ENCODE measurements at regions not wholly inside any gene's neighbourhood (a gene's known extent, or its start where the extent isn't known, plus 50 kb on each side); places are given as distances from the start of the nearest gene placed in this dataset.

- no peak for DNase-seq (ENCODE audit: low read depth, low spot score)
- Mint-ChIP-seq H3K4me1 (no peaks in the 10 kb centered on the region), H3K27me3 (ENCODE audit: low read depth) (no peaks in the 10 kb centered on the region), H3K27ac (ENCODE audit: unreplicated experiment) (no peak overlapping the region), H3K4me3 (no peak overlapping the region), H3K36me3 (ENCODE audit: low read depth) (no peaks in the 10 kb centered on the region), H3K9me3 (no peaks in the 10 kb centered on the region)
- TF ChIP-seq CTCF (conservative IDR thresholded peaks at IDR 0.05), result no peak
Measured at GRCh38 chr2:21740484-21740883, 616.7 kb downstream of the TDRD15 start.

GRCh38 chr2:21746499-21746898 is 622.7 kb downstream of the TDRD15 start:
- TF ChIP-seq CTCF (conservative IDR thresholded peaks at IDR 0.05), result no peak
- Mint-ChIP-seq H3K9me3 (peaks cover 5% of the 10 kb centered on the region), H3K27ac (ENCODE audit: unreplicated experiment) (no peak overlapping the region), H3K4me1 (no peaks in the 10 kb centered on the region), H3K27me3 (ENCODE audit: low read depth) (no peaks in the 10 kb centered on the region), H3K36me3 (ENCODE audit: low read depth) (no peaks in the 10 kb centered on the region), H3K4me3 (no peak overlapping the region)
- no peak for DNase-seq (ENCODE audit: low read depth, low spot score)

GRCh38 chr2:21748501-21748900 is 624.7 kb downstream of the TDRD15 start:
- no peaks in the 10 kb centered on the region for H3K4me1 Mint-ChIP-seq
- H3K27me3 Mint-ChIP-seq (ENCODE audit: low read depth), result no peaks in the 10 kb centered on the region
- H3K27ac Mint-ChIP-seq (ENCODE audit: unreplicated experiment), result no peak overlapping the region
- no peak for DNase-seq (ENCODE audit: low read depth, low spot score)
- H3K4me3 Mint-ChIP-seq, result no peak overlapping the region
- peaks cover 5% of the 10 kb centered on the region for H3K9me3 Mint-ChIP-seq
- H3K36me3 Mint-ChIP-seq (ENCODE audit: low read depth), result no peaks in the 10 kb centered on the region
- no peak for TF ChIP-seq CTCF (conservative IDR thresholded peaks at IDR 0.05)

- Mint-ChIP-seq H3K27me3 (ENCODE audit: low read depth) (no peaks in the 10 kb centered on the region), H3K4me3 (no peak overlapping the region), H3K9me3 (no peaks in the 10 kb centered on the region), H3K27ac (ENCODE audit: unreplicated experiment) (no peak overlapping the region), H3K4me1 (no peaks in the 10 kb centered on the region), H3K36me3 (ENCODE audit: low read depth) (no peaks in the 10 kb centered on the region)
- no peak for DNase-seq (ENCODE audit: low read depth, low spot score)
- peak; percentile 42 for TF ChIP-seq CTCF (conservative IDR thresholded peaks at IDR 0.05)
Measured at GRCh38 chr2:21754164-21754788, 630.5 kb downstream of the TDRD15 start.

- H3K9me3 Mint-ChIP-seq, result no peaks in the 10 kb centered on the region
- no peaks in the 10 kb centered on the region for H3K27me3 Mint-ChIP-seq (ENCODE audit: low read depth)
- no peak overlapping the region for H3K27ac Mint-ChIP-seq (ENCODE audit: unreplicated experiment)
- H3K4me1 Mint-ChIP-seq, result no peaks in the 10 kb centered on the region
- no peak overlapping the region for H3K4me3 Mint-ChIP-seq
- no peaks in the 10 kb centered on the region for H3K36me3 Mint-ChIP-seq (ENCODE audit: low read depth)
- no peak for TF ChIP-seq CTCF (conservative IDR thresholded peaks at IDR 0.05)
- DNase-seq (ENCODE audit: low read depth, low spot score), result no peak
Measured at GRCh38 chr2:21757805-21758430, 634.1 kb downstream of the TDRD15 start.

All from neural crest cell (in vitro differentiated cells).